ENCODE measurements at regions not wholly inside any gene's neighbourhood (a gene's known extent, or its start where the extent isn't known, plus 50 kb on each side); places are given as distances from the start of the nearest gene placed in this dataset.

DNA sequence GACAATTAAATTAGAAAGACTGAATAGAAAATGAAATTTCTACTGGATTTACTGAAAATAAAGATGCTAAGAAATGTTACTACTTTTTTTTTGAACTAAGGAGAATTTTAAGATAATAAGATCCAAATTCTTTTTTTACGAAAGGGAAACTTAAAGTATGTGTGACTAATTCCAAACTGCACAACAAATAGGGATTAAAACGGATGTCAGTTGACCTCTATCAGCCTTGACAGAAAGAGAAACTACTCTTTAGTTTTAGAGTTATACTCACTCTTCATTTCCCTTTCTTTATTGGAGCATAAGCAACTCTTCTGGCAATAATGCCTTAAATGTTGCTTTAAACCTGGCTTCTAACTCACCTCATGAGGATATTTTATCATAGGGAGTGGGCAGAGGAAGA lies 273.8 kb downstream of the SLITRK6 start:
- Histone ChIP-seq H3K36me3 (ENCODE audit: low read depth) (no peaks in the 10 kb centered on the region), H3K27me3 (ENCODE audit: insufficient read depth, low read depth) (no peaks in the 10 kb centered on the region), H3F3A (ENCODE audit: insufficient read depth, low read depth) (no peaks in the 10 kb centered on the region), H3K4me3 (no peak overlapping the region), H3K79me2 (ENCODE audit: low read depth) (no peaks in the 10 kb centered on the region), H4K20me1 (ENCODE audit: insufficient read depth) (no peaks in the 10 kb centered on the region), H3K4me2 (no peak overlapping the region; the same call in 1 of the 2 replicates), H3K27ac (no peak overlapping the region), H3K4me1 (replicated peaks; ENCODE audit: insufficient read depth) (peaks cover 9% of the 10 kb centered on the region; the same call in 1 of the 2 replicates), H3K9me3 (ENCODE audit: insufficient read depth, low read depth) (no peaks in the 10 kb centered on the region), H3K9me2 (ENCODE audit: insufficient read depth) (no peaks in the 10 kb centered on the region), H2AFZ (no peak overlapping the region)
- CTCF ChIA-PET = no interaction called here
- intact Hi-C loops (cut with micrococcal nuclease; ENCODE audit: unreplicated experiment) = loop anchor here (10.0 kb wide), 1 partner anchor 111 kb away; no protein-coding TSS in a partner anchor
- no TSS peak for BruUV-seq (replicated peaks)
- DNase-seq = no peak
- TF ChIP-seq EZH2 (IDR thresholded peaks at IDR 0.05; ENCODE audit: low read depth) (no peak), CTCF (conservative IDR thresholded peaks at IDR 0.05) (no peak)
- POLR2A ChIA-PET (ENCODE audit: unreplicated experiment) = no interaction called here

- POLR2A ChIA-PET (ENCODE audit: unreplicated experiment) = no interaction called here
- TF ChIP-seq EZH2 (IDR thresholded peaks at IDR 0.05; ENCODE audit: low read depth) (no peak), CTCF (conservative IDR thresholded peaks at IDR 0.05) (no peak)
- Histone ChIP-seq H3F3A (ENCODE audit: insufficient read depth, low read depth) (no peaks in the 10 kb centered on the region), H3K79me2 (ENCODE audit: low read depth) (no peaks in the 10 kb centered on the region), H3K27me3 (ENCODE audit: insufficient read depth, low read depth) (no peaks in the 10 kb centered on the region), H3K36me3 (ENCODE audit: low read depth) (no peaks in the 10 kb centered on the region), H3K4me3 (no peak overlapping the region), H3K27ac (no peak overlapping the region), H2AFZ (no peak overlapping the region), H3K9me3 (ENCODE audit: insufficient read depth, low read depth) (no peaks in the 10 kb centered on the region), H3K4me2 (no peak overlapping the region), H4K20me1 (ENCODE audit: insufficient read depth) (no peaks in the 10 kb centered on the region), H3K4me1 (replicated peaks; ENCODE audit: insufficient read depth) (no peaks in the 10 kb centered on the region), H3K9me2 (ENCODE audit: insufficient read depth) (no peaks in the 10 kb centered on the region)
- BruUV-seq (replicated peaks) = no TSS peak
- intact Hi-C loops (cut with micrococcal nuclease; ENCODE audit: unreplicated experiment) = loop anchor here (10.0 kb wide), 1 partner anchor 107 kb away; no protein-coding TSS in a partner anchor
- CTCF ChIA-PET = no interaction called here
- DNase-seq = no peak
Observed at GRCh38 chr13:85521657-85522056, 277.6 kb downstream of the SLITRK6 start.

DNA sequence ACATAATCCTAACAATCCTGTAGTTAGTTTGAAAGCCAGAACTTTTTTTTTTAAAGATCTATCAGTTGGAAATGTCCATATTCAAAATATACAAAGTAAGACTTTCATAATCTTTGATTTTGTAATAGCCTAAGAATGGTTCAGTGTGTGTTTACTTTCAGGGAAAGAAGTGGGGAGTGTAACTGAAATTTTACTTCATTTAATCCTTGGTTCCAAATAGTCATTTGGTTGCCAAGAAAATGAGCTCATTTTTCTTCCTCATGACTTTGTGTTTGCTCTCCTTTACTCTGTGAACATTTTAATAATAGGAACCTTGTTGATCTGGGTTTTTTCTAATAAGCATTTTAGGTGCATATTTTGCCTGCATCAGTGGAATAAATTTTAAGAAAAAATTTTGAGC lies 278.8 kb downstream of the SLITRK6 start:
- Histone ChIP-seq H3K9me3 (ENCODE audit: insufficient read depth, low read depth) (no peaks in the 10 kb centered on the region), H4K20me1 (ENCODE audit: insufficient read depth) (no peaks in the 10 kb centered on the region), H3K4me3 (no peak overlapping the region), H3K9me2 (ENCODE audit: insufficient read depth) (no peaks in the 10 kb centered on the region), H3K4me2 (no peak overlapping the region), H3K27ac (no peak overlapping the region), H3F3A (ENCODE audit: insufficient read depth, low read depth) (no peaks in the 10 kb centered on the region), H2AFZ (no peak overlapping the region), H3K4me1 (replicated peaks; ENCODE audit: insufficient read depth) (no peaks in the 10 kb centered on the region), H3K36me3 (ENCODE audit: low read depth) (no peaks in the 10 kb centered on the region), H3K79me2 (ENCODE audit: low read depth) (no peaks in the 10 kb centered on the region), H3K27me3 (ENCODE audit: insufficient read depth, low read depth) (no peaks in the 10 kb centered on the region)
- POLR2A ChIA-PET (ENCODE audit: unreplicated experiment) = no interaction called here
- CTCF ChIA-PET = no interaction called here
- intact Hi-C loops (cut with micrococcal nuclease; ENCODE audit: unreplicated experiment) = loop anchor here (10.0 kb wide), 1 partner anchor 106 kb away; no protein-coding TSS in a partner anchor
- no peak for TF ChIP-seq EZH2 (IDR thresholded peaks at IDR 0.05; ENCODE audit: low read depth)
- no peak for TF ChIP-seq CTCF (conservative IDR thresholded peaks at IDR 0.05)
- no TSS peak for BruUV-seq (replicated peaks)
- DNase-seq = no peak

Data from PC-9 (cell line).